ENCODE measurements at regions not wholly inside any gene's neighbourhood (a gene's known extent, or its start where the extent isn't known, plus 50 kb on each side); places are given as distances from the start of the nearest gene placed in this dataset.

GRCh38 chr7:53413021-53413420 lies 377.6 kb downstream of the POM121L12 start (continued):
- TF ChIP-seq TSC22D2 (CRISPR knock-in tag; IDR thresholded peaks at IDR 0.05; ENCODE audit: borderline replicate concordance) (no peak), ZNF234 (CRISPR knock-in tag; conservative IDR thresholded peaks at IDR 0.05) (no peak)

- no peak overlapping the region for H3K4me3 ChIP-seq (replicated peaks in 1 of 3; ENCODE audit: insufficient read depth in 1 of 3, low read depth in 2 of 3, low read length in 3 of 3)
- H3K79me2 ChIP-seq (ENCODE audit: insufficient read depth, low read length): no peaks in the 10 kb centered on the region
- H3K9ac ChIP-seq (ENCODE audit: insufficient read depth, low read depth, low read length): no peak overlapping the region
- no peak overlapping the region for H3K4me2 ChIP-seq (ENCODE audit: low read depth, low read length)
- H2AFZ ChIP-seq (ENCODE audit: low read length): no peak overlapping the region
- FAIRE-seq (no peak), DNase-seq (ENCODE audit: low spot score) (no peak), ATAC-seq (no peak)
- intact Hi-C loops (cut with micrococcal nuclease; ENCODE audit: unreplicated experiment) (no loop called here), in situ Hi-C loops (cut with HindIII; ENCODE audit: extremely low pct_ligation_motif_present, low pct_unique_long_range_greater_than_20kb) (no loop called here)
- TF ChIP-seq WIZ (CRISPR knock-in tag; IDR thresholded peaks at IDR 0.05) (no peak), PREB (CRISPR knock-in tag; IDR thresholded peaks at IDR 0.05) (no peak), ZFP41 (CRISPR knock-in tag; IDR thresholded peaks at IDR 0.05; ENCODE audit: borderline replicate concordance) (no peak), NFE2L1 (CRISPR knock-in tag; IDR thresholded peaks at IDR 0.05; ENCODE audit: borderline replicate concordance) (no peak), FOSL2 (CRISPR knock-in tag; IDR thresholded peaks at IDR 0.05) (no peak), ZBTB46 (CRISPR knock-in tag; IDR thresholded peaks at IDR 0.05; ENCODE audit: borderline replicate concordance) (no peak), TFDP2 (CRISPR knock-in tag; IDR thresholded peaks at IDR 0.05) (no peak), PRPF4 (IDR thresholded peaks at IDR 0.05; ENCODE audit: low read depth, low read length, poor library complexity, severe bottlenecking) (no peak), ZFP82 (CRISPR knock-in tag; IDR thresholded peaks at IDR 0.05; ENCODE audit: borderline replicate concordance) (no peak), SP5 (CRISPR knock-in tag; IDR thresholded peaks at IDR 0.05; ENCODE audit: borderline replicate concordance, low read depth) (no peak), RBFOX2 (IDR thresholded peaks at IDR 0.05; ENCODE audit: low read depth, low read length) (no peak)
- H3K36me3 ChIP-seq (replicated peaks in 1 of 2; ENCODE audit: control insufficient read depth in 1 of 2, insufficient read depth in 2 of 2, low read length in 2 of 2): no peaks in the 10 kb centered on the region
- no peaks in the 10 kb centered on the region for H3K4me1 ChIP-seq (ENCODE audit: insufficient read depth, low read length)
- H3K27ac ChIP-seq (ENCODE audit: extremely low read length, insufficient read depth, low read length): no peak overlapping the region
- ChIA-PET CTCF (ENCODE audit: low intra/inter-chr PET ratio, low total read pairs) (no interaction called here), POLR2A (no interaction called here)
- peaks cover 86% of the 10 kb centered on the region for H3K9me3 ChIP-seq (ENCODE audit: low read length)
- H3K27me3 ChIP-seq (ENCODE audit: control insufficient read depth in 1 of 2, insufficient read depth in 2 of 2, low read length in 2 of 2): no peaks in the 10 kb centered on the region
- 17% methylated on average over 2 of the region's 2 CpGs for WGBS (ENCODE audit: low lambda C conversion rate)
- no TSS peak for BruUV-seq (replicated peaks)
- H4K20me1 ChIP-seq (ENCODE audit: insufficient read depth, low read length): no peaks in the 10 kb centered on the region
Measured at GRCh38 chr7:53415816-53416215, 380.4 kb downstream of the POM121L12 start.

Measured in HepG2 (cell line).